Endothelial cell of umbilical vein (primary cell): ENCODE measurements at regions not wholly inside any gene's neighbourhood (a gene's known extent, or its start where the extent isn't known, plus 50 kb on each side); places are given as distances from the start of the nearest gene placed in this dataset.

Experiments used
- BruUV-seq: library from RNA; stranded (reverse); fragments of 400-500 nt; replicated peaks from 2 replicates; lab custom pipeline; 2021; lab: Mats Ljungman, UMichigan
- CTCF ChIA-PET: fragments of 300-600, 350-600 bp; sonication (Branson Sonifier 250); formaldehyde crosslinking; loops from one replicate; lab custom pipeline; 2021; ENCODE audit warnings: antibody characterized with exemption, inconsistent platforms; lab: Charles Lee
- POLR2A ChIA-PET: fragments of 300-600, 350-600 bp; sonication (Branson Sonifier 250); formaldehyde crosslinking; loops from one replicate; lab custom pipeline; 2021; ENCODE audit warnings: antibody characterized with exemption, inconsistent platforms; lab: Charles Lee
- DNase-seq: peaks from one replicate; pipeline ENCODE4 v3.0.0-alpha.2; 2011; ENCODE audit warnings: low read depth, low spot score
- FAIRE-seq: peaks from 2 replicates; lab custom pipeline; 2011; peaks lifted over from hg19 to GRCh38; lab: Jason Lieb, UNC
- H2AFZ ChIP-seq: 2 replicates; pipeline ENCODE4 v1.6.0; 2012; ENCODE audit warnings: low read depth, low read length, control low read depth, inconsistent platforms
- H3K27ac ChIP-seq: 2 replicates; pipeline ENCODE4 v1.5.1; 2011; ENCODE audit warnings: low read depth, mild to moderate bottlenecking, control low read depth, low read length, moderate library complexity; ENCODE audit not compliant: insufficient read depth
- H3K27me3 ChIP-seq, 2 experiments: 2 replicates each; pipeline versions ENCODE4 v1.6.0 to v1.6.1; 2011; ENCODE audit warnings: low read length in 2 of 2, mixed read lengths in 1 of 2; ENCODE audit not compliant: control insufficient read depth in 2 of 2, insufficient read depth in 2 of 2
- H3K36me3 ChIP-seq, 2 experiments: 2 replicates in 1 of 2; 3 replicates in 1 of 2; pipeline ENCODE4 v1.5.1; 2011; ENCODE audit warnings: low read length in 2 of 2, mild to moderate bottlenecking in 1 of 2, moderate library complexity in 1 of 2; ENCODE audit not compliant: control insufficient read depth in 2 of 2, insufficient read depth in 2 of 2; ENCODE audit errors: extremely low read depth in 1 of 2
- H3K4me1 ChIP-seq: 3 replicates; pipeline ENCODE4 v1.5.1; 2011; ENCODE audit warnings: mild to moderate bottlenecking, low read length; ENCODE audit not compliant: control insufficient read depth, insufficient read depth; ENCODE audit errors: extremely low read depth
- H3K4me2 ChIP-seq: 2 replicates; pipeline ENCODE4 v1.6.1; 2011; ENCODE audit warnings: low read length, control low read depth, mixed read lengths; ENCODE audit not compliant: insufficient read depth
- H3K4me3 ChIP-seq, 3 experiments: fragments of 200-600 bp in 1 of 3; sonication (generic), shearing (Covaris generic) in 1 of 3; replicated peaks in 1 of 3; 2 replicates each; pipeline ENCODE4 v1.5.1; 2011 to 2016; ENCODE audit warnings: control low read depth in 3 of 3, low read length in 3 of 3, mild to moderate bottlenecking in 2 of 3, inconsistent platforms in 1 of 3, low read depth in 1 of 3, moderate library complexity in 1 of 3; ENCODE audit not compliant: insufficient read depth in 1 of 3
- H3K79me2 ChIP-seq: 2 replicates; pipeline ENCODE4 v1.6.0; 2012; ENCODE audit warnings: low read length, inconsistent platforms; ENCODE audit not compliant: control insufficient read depth, insufficient read depth
- H3K9ac ChIP-seq: replicated peaks from 2 replicates; pipeline ENCODE3; 2011; ENCODE audit warnings: low read length, control low read depth; ENCODE audit not compliant: insufficient read depth; ENCODE audit errors: extremely low read depth
- H3K9me1 ChIP-seq: replicated peaks from 3 replicates; pipeline ENCODE4 v1.6.0; 2011; ENCODE audit warnings: mild to moderate bottlenecking, low read length; ENCODE audit not compliant: control insufficient read depth, insufficient read depth; ENCODE audit errors: extremely low read depth
- H3K9me3 ChIP-seq: replicated peaks from 2 replicates; pipeline ENCODE4 v1.5.1; 2012; ENCODE audit warnings: low read length, inconsistent platforms; ENCODE audit not compliant: control insufficient read depth, insufficient read depth
- H4K20me1 ChIP-seq: replicated peaks from 2 replicates; pipeline ENCODE3; 2011; ENCODE audit warnings: mild to moderate bottlenecking, low read length; ENCODE audit not compliant: control insufficient read depth, insufficient read depth; ENCODE audit errors: extremely low read depth
- EZH2 ChIP-seq: IDR thresholded peaks from 2 replicates; pipeline ENCODE4 v1.6.1; 2012; ENCODE audit warnings: borderline replicate concordance, low read depth, mild to moderate bottlenecking, moderate library complexity, low read length, inconsistent platforms; ENCODE audit not compliant: severe bottlenecking
- FOS ChIP-seq: IDR thresholded peaks from 2 replicates; pipeline ENCODE4 v1.6.1; 2011; ENCODE audit warnings: mild to moderate bottlenecking, low read length, moderate library complexity, borderline replicate concordance; ENCODE audit not compliant: insufficient read depth
- GATA2 ChIP-seq: IDR thresholded peaks from 2 replicates; pipeline ENCODE4 v1.7.0; 2011; ENCODE audit warnings: low read depth, mild to moderate bottlenecking, moderate library complexity, mixed read lengths, low read length; ENCODE audit not compliant: insufficient read length, insufficient read depth
- JUN ChIP-seq: IDR thresholded peaks from 2 replicates; pipeline ENCODE4 v1.6.1; 2011; ENCODE audit warnings: borderline replicate concordance, low read depth; ENCODE audit not compliant: insufficient read length, insufficient read depth
- MYC ChIP-seq: IDR thresholded peaks from one replicate; pipeline ENCODE4 v1.6.1; 2011; ENCODE audit warnings: mild to moderate bottlenecking, low read depth, low read length
- POLR2A ChIP-seq: IDR thresholded peaks from 2 replicates; pipeline ENCODE4 v1.6.1; 2012; ENCODE audit warnings: low read depth, mild to moderate bottlenecking, control low read depth, low read length
- POLR2AphosphoS5 ChIP-seq: IDR thresholded peaks from 2 replicates; pipeline ENCODE4 v1.6.1; 2012; ENCODE audit warnings: low read depth, mild to moderate bottlenecking, control low read depth, low read length, moderate library complexity; ENCODE audit not compliant: insufficient read depth
- dilution Hi-C: fragments of 300-500 bp; cut with MboI; formaldehyde crosslinking; loops from one replicate; pipeline ENCODE4 v1.15.0; 2019; ENCODE audit warnings: low sequenced_read_pairs; ENCODE audit not compliant: extremely low pct_ligation_motif_present
- intact Hi-C: fragments of 100-400 bp; cut with micrococcal nuclease; formaldehyde crosslinking; loops from one replicate; pipeline ENCODE4 v1.10.0; 2022
- TF ChIP-seq, protein P1 (sequence below), 2 donors: IDR thresholded peaks; 1 replicate in 1 of 2; 2 replicates in 1 of 2; pipeline ENCODE4 v1.5.1; 2011; ENCODE audit warnings: low read length in 2 of 2, mild to moderate bottlenecking in 2 of 2, moderate library complexity in 2 of 2, control low read depth in 1 of 2, inconsistent platforms in 1 of 2, low read depth in 1 of 2; ENCODE audit not compliant: insufficient read depth in 1 of 2; ENCODE audit errors: extremely low read depth in 1 of 2
- TF ChIP-seq, protein P2 (sequence below): IDR thresholded peaks from 2 replicates; pipeline ENCODE4 v1.6.1; 2011; ENCODE audit not compliant: insufficient read depth, insufficient read length

DNA sequence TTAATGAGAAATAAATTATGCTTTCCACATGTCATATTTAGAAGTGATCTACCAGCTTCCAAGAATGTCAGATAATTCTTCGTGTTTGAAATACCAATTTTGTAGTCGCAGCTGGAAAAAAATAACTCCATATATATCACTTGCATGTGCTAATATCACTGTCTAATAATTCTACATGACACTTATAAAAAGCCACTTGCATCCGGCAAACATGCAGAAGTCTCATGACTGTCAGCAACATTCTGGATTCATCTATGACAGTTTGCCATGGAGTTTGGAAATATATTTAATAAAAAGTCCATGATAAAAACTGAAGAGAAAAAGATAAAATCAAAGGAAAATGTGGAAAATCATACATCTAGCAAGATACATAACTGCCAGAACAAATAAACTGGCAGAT is 1784.4 kb downstream of the SUCLG1 start:
- POLR2A ChIA-PET: no interaction called here
- Histone ChIP-seq H3K27ac (no peak overlapping the region), H2AFZ (no peak overlapping the region), H3K9ac (no peak overlapping the region), H3K36me3 (no peaks in the 10 kb centered on the region), H4K20me1 (no peaks in the 10 kb centered on the region), H3K4me1 (peaks cover 8% of the 10 kb centered on the region), H3K4me3 (no peak overlapping the region), H3K9me1 (no peaks in the 10 kb centered on the region), H3K79me2 (no peaks in the 10 kb centered on the region), H3K4me2 (no peak overlapping the region), H3K27me3 (no peaks in the 10 kb centered on the region), H3K9me3 (no peaks in the 10 kb centered on the region)
- no TSS peak for BruUV-seq
- dilution Hi-C loops: no loop called here
- CTCF ChIA-PET: interaction anchor here (0.9 to 1.4 kb wide), 4 partner anchors 11 to 24 kb away, joined by 3 to 4 read pairs (median 3); no protein-coding TSS in a partner anchor
- no peak for DNase-seq
- FAIRE-seq: no peak
- TF ChIP-seq POLR2A: no peak
- no peak for TF ChIP-seq MYC
- no peak for TF ChIP-seq GATA2
- no peak for TF ChIP-seq JUN
- TF ChIP-seq POLR2AphosphoS5: no peak
- TF ChIP-seq, protein P1, sequence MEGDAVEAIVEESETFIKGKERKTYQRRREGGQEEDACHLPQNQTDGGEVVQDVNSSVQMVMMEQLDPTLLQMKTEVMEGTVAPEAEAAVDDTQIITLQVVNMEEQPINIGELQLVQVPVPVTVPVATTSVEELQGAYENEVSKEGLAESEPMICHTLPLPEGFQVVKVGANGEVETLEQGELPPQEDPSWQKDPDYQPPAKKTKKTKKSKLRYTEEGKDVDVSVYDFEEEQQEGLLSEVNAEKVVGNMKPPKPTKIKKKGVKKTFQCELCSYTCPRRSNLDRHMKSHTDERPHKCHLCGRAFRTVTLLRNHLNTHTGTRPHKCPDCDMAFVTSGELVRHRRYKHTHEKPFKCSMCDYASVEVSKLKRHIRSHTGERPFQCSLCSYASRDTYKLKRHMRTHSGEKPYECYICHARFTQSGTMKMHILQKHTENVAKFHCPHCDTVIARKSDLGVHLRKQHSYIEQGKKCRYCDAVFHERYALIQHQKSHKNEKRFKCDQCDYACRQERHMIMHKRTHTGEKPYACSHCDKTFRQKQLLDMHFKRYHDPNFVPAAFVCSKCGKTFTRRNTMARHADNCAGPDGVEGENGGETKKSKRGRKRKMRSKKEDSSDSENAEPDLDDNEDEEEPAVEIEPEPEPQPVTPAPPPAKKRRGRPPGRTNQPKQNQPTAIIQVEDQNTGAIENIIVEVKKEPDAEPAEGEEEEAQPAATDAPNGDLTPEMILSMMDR (IDR thresholded peaks at IDR 0.05; ENCODE audit: extremely low read depth in 1 of 2, insufficient read depth in 1 of 2, low read depth in 1 of 2, low read length in 2 of 2): no peak
- intact Hi-C loops: loop anchor here (1.0 kb wide), 2 partner anchors 122 to 408 kb away; no protein-coding TSS in a partner anchor

DNA sequence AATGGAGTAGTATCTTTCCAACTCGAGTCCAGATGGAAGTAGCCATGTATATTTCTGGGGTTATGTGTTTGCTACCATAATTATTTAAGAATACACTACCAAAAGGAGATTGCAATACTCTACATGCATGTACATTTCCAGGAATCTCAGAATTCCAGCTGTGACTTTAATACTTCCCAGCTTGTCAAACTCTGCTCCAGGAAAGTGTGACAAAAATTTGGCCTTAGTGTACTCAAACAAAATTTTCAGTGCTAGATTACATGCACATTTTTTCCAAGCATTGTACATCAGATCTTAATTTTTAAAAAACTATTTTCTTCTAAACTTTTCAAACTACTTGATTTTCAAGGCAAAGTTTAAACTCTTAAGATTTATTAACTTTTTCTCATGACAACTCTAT is 1791.6 kb downstream of the SUCLG1 start:
- DNase-seq (no peak), FAIRE-seq (no peak)
- H2AFZ ChIP-seq: no peak overlapping the region
- no peaks in the 10 kb centered on the region for H3K36me3 ChIP-seq
- no peak overlapping the region for H3K9ac ChIP-seq
- CTCF ChIA-PET: no interaction called here
- H3K9me3 ChIP-seq: no peaks in the 10 kb centered on the region
- dilution Hi-C loops: no loop called here
- no peaks in the 10 kb centered on the region for H4K20me1 ChIP-seq
- H3K4me3 ChIP-seq: no peak overlapping the region
- H3K4me1 ChIP-seq: no peaks in the 10 kb centered on the region
- intact Hi-C loops: no loop called here
- TF ChIP-seq JUN (no peak), POLR2AphosphoS5 (no peak), POLR2A (no peak), FOS (no peak), MYC (no peak), GATA2 (no peak), EZH2 (no peak)
- TF ChIP-seq, protein P1 (IDR thresholded peaks at IDR 0.05; ENCODE audit: extremely low read depth in 1 of 2, insufficient read depth in 1 of 2, low read depth in 1 of 2, low read length in 2 of 2): no peak
- TF ChIP-seq, protein P2, sequence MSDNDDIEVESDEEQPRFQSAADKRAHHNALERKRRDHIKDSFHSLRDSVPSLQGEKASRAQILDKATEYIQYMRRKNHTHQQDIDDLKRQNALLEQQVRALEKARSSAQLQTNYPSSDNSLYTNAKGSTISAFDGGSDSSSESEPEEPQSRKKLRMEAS: no peak
- no TSS peak for BruUV-seq
- no peak overlapping the region for H3K27ac ChIP-seq
- no peak overlapping the region for H3K4me2 ChIP-seq
- no peaks in the 10 kb centered on the region for H3K27me3 ChIP-seq
- POLR2A ChIA-PET: no interaction called here
- no peaks in the 10 kb centered on the region for H3K9me1 ChIP-seq
- no peaks in the 10 kb centered on the region for H3K79me2 ChIP-seq
